Spleen (tissue), 7 donors: ENCODE measurements at regions not wholly inside any gene's neighbourhood (a gene's known extent, or its start where the extent isn't known, plus 50 kb on each side); places are given as distances from the start of the nearest gene placed in this dataset.

Experiments
- CTCF ChIP-seq, 11 experiments: fragments of 200-600 bp in 7 of 11; fragments of 450-650 bp in 4 of 11; sonication (generic) in 4 of 11; IDR thresholded peaks in 8 of 11; conservative IDR thresholded peaks in 3 of 11; 1 replicate in 7 of 11; 2 replicates in 4 of 11; pipeline versions ENCODE4 v1.4.0 to v1.8.0; 2016 to 2021; ENCODE audit warnings: antibody characterized with exemption in 11 of 11, inconsistent platforms in 4 of 11, mild to moderate bottlenecking in 1 of 11
- POLR2AphosphoS5 ChIP-seq, 3 donors: sonication (generic); formaldehyde crosslinking; IDR thresholded peaks; one replicate each; pipeline ENCODE4 v1.5.1; 2017; ENCODE audit warnings: antibody characterized with exemption in 3 of 3
- donor health status: DM: no; HTN: no; CAD: no; lungs with moderate emphysema.
- donor health status: DM: no; HTN: no; CAD: no.
- donor health status: DM: no; HTN: no; CAD: no.

GRCh38 chr13:30058429-30058828 lies 208.0 kb upstream of the UBL3 start:
- TF ChIP-seq CTCF (IDR thresholded peaks at IDR 0.05 in 8 of 11, conservative IDR thresholded peaks at IDR 0.05 in 3 of 11) (no peak), POLR2AphosphoS5 (IDR thresholded peaks at IDR 0.05) (no peak)
